HEK293 (cell line): ENCODE measurements at regions not wholly inside any gene's neighbourhood (a gene's known extent, or its start where the extent isn't known, plus 50 kb on each side); places are given as distances from the start of the nearest gene placed in this dataset.

Experiments used
- CTCF ChIA-PET: fragments of 350-600 bp; formaldehyde crosslinking; extraction: SDS; loops from one replicate; lab custom pipeline; 2021; ENCODE audit warnings: antibody characterized with exemption; lab: Yijun Ruan, JAX
- POLR2A ChIA-PET: fragments of 300-600 bp; formaldehyde crosslinking; extraction: SDS; loops from one replicate; lab custom pipeline; 2020; ENCODE audit warnings: antibody characterized with exemption, inconsistent platforms; lab: Yijun Ruan, JAX
- H3K27ac ChIP-seq: fragments of 200-500 bp; sonication (Bioruptor generic); 2 replicates; pipeline ENCODE4 v1.5.1; 2014; ENCODE audit warnings: low read depth, low read length, control low read depth, inconsistent platforms; ENCODE audit errors: extremely low read depth
- H3K36me3 ChIP-seq, 2 experiments: fragments of 200-500 bp in 1 of 2; sonication (Bioruptor generic) in 1 of 2; 1 replicate in 1 of 2; 2 replicates in 1 of 2; pipeline ENCODE4 v1.5.1; 2014 to 2017; ENCODE audit warnings: inconsistent platforms in 2 of 2, low read length in 2 of 2; ENCODE audit not compliant: control insufficient read depth in 2 of 2, insufficient read depth in 1 of 2
- H3K4me1 ChIP-seq: fragments of 200-500 bp; sonication (Bioruptor generic); 2 replicates; pipeline ENCODE4 v1.5.1; 2014; ENCODE audit warnings: mild to moderate bottlenecking, low read length, inconsistent platforms; ENCODE audit not compliant: control insufficient read depth, insufficient read depth
- H3K4me3 ChIP-seq: 2 replicates; pipeline ENCODE4 v1.5.1; 2011; ENCODE audit warnings: low read depth, mild to moderate bottlenecking, control low read depth, low read length, moderate library complexity
- H3K9me3 ChIP-seq: fragments of 200-500 bp; sonication (Bioruptor generic); 2 replicates; pipeline ENCODE4 v1.5.1; 2014; ENCODE audit warnings: low read depth, low read length, inconsistent platforms; ENCODE audit not compliant: control insufficient read depth, insufficient read depth
- KLF16 ChIP-seq: fragments of 450-650 bp; formaldehyde crosslinking; IDR thresholded peaks from 2 replicates; pipeline ENCODE4 v1.5.1; 2017; ENCODE audit warnings: missing biosample characterization, missing genetic modification characterization
- YY2 ChIP-seq: fragments of 450-650 bp; formaldehyde crosslinking; IDR thresholded peaks from 2 replicates; pipeline ENCODE4 v1.5.1; 2016; ENCODE audit warnings: missing biosample characterization, missing genetic modification characterization
- ZBTB7A ChIP-seq: fragments of 450-650 bp; formaldehyde crosslinking; IDR thresholded peaks from 2 replicates; pipeline ENCODE4 v1.5.1; 2016; ENCODE audit warnings: low read depth, missing biosample characterization, missing genetic modification characterization
- ZFP3 ChIP-seq: fragments of 450-650 bp; formaldehyde crosslinking; IDR thresholded peaks from 2 replicates; pipeline ENCODE4 v1.5.1; 2016; ENCODE audit warnings: low read depth, missing biosample characterization, missing genetic modification characterization
- ZNF112 ChIP-seq: fragments of 450-650 bp; formaldehyde crosslinking; IDR thresholded peaks from 2 replicates; pipeline ENCODE4 v1.5.0; 2017; ENCODE audit warnings: missing biosample characterization, missing genetic modification characterization
- ZNF544 ChIP-seq: fragments of 450-650 bp; formaldehyde crosslinking; IDR thresholded peaks from 2 replicates; pipeline ENCODE4 v1.5.0; 2017; ENCODE audit warnings: missing biosample characterization, missing genetic modification characterization
- ZNF610 ChIP-seq: fragments of 450-650 bp; formaldehyde crosslinking; IDR thresholded peaks from 2 replicates; pipeline ENCODE4 v1.5.1; 2016; ENCODE audit warnings: missing biosample characterization, missing genetic modification characterization, borderline replicate concordance
- ZNF623 ChIP-seq: fragments of 450-650 bp; formaldehyde crosslinking; IDR thresholded peaks from 2 replicates; pipeline ENCODE4 v1.5.1; 2016; ENCODE audit warnings: missing biosample characterization, missing genetic modification characterization
- ZNF707 ChIP-seq: fragments of 450-650 bp; formaldehyde crosslinking; IDR thresholded peaks from 2 replicates; pipeline ENCODE4 v1.5.1; 2016; ENCODE audit warnings: missing biosample characterization, missing genetic modification characterization
- ZSCAN23 ChIP-seq: fragments of 450-650 bp; formaldehyde crosslinking; IDR thresholded peaks from 2 replicates; pipeline ENCODE4 v1.5.1; 2016; ENCODE audit warnings: missing biosample characterization, missing genetic modification characterization
- TF ChIP-seq, protein P1 (sequence below): fragments of 450-650 bp; formaldehyde crosslinking; conservative IDR thresholded peaks from 2 replicates; pipeline ENCODE4 v1.5.1; 2016; ENCODE audit warnings: low read depth, missing biosample characterization, missing genetic modification characterization
- TF ChIP-seq, protein P2 (sequence below): fragments of 450-650 bp; formaldehyde crosslinking; IDR thresholded peaks from 2 replicates; pipeline ENCODE4 v1.5.1; 2017; ENCODE audit warnings: missing biosample characterization, mild to moderate bottlenecking, missing genetic modification characterization, moderate library complexity
- TF ChIP-seq, protein P3 (sequence below): fragments of 450-650 bp; formaldehyde crosslinking; IDR thresholded peaks from 2 replicates; pipeline ENCODE4 v1.5.1; 2016; ENCODE audit warnings: missing biosample characterization, missing genetic modification characterization

DNA sequence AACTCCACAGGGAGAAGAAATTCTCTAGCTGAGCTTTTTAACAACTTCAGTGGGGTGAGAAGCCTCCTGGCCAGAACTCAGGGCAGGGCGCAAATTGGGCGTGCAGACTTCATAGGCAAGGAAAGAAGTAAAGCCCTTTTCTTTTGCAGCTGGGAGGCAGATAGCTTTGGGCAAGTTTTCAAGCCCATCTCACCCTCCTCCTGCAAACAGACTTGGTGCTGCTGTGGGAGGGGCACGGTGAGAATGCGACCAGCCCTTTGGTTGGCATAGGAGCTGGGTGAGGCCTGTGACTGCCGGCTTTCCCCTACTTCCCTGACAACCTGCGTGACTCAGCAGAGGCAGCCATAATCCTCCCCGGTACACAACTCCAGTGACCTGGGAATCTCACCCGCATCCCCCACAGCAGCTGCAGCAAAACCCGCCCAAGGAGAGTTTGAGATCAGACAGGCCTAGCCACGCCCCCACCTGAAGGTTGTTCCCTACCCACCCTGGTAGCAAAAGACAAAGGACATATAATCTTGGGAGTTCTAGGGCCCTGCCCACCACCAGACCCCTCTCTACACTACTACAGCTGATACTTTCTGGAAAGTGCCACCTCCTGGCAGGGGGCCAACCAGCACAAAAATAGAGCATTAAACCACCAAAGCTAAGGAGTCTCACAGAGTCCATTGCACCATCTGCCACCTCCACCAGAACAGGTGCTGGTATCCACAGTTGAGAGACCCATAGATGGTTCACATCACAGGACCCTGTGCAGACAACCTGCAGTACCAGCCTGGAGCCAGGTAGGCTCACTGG lies 195.5 kb upstream of the CCL2 start (continued):
- TF ChIP-seq, protein P1, sequence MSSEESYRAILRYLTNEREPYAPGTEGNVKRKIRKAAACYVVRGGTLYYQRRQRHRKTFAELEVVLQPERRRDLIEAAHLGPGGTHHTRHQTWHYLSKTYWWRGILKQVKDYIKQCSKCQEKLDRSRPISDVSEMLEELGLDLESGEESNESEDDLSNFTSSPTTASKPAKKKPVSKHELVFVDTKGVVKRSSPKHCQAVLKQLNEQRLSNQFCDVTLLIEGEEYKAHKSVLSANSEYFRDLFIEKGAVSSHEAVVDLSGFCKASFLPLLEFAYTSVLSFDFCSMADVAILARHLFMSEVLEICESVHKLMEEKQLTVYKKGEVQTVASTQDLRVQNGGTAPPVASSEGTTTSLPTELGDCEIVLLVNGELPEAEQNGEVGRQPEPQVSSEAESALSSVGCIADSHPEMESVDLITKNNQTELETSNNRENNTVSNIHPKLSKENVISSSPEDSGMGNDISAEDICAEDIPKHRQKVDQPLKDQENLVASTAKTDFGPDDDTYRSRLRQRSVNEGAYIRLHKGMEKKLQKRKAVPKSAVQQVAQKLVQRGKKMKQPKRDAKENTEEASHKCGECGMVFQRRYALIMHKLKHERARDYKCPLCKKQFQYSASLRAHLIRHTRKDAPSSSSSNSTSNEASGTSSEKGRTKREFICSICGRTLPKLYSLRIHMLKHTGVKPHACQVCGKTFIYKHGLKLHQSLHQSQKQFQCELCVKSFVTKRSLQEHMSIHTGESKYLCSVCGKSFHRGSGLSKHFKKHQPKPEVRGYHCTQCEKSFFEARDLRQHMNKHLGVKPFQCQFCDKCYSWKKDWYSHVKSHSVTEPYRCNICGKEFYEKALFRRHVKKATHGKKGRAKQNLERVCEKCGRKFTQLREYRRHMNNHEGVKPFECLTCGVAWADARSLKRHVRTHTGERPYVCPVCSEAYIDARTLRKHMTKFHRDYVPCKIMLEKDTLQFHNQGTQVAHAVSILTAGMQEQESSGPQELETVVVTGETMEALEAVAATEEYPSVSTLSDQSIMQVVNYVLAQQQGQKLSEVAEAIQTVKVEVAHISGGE, result no peak
- TF ChIP-seq KLF16 (tag by site-specific recombination), result no peak
- no peak for TF ChIP-seq ZNF707 (tag by site-specific recombination)
- TF ChIP-seq ZNF112 (tag by site-specific recombination), result no peak

DNA sequence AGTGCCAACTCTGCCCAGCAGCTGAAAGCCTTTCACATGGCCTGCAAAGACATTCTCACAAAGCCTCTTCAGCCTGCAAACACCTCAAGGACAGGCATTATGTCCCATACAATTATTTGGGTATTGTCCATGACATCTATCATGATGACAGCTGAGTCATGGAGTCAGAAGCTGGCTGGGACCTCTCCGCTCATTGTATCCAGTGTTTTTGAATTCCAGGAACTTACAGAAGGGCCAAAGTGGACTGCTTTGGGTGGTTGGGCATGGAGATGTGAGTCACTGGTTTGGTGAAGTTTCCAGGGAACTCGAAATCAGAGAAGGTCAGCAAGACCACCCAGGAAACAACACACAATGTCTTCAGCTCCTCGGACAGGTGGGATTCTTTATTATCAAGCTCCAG lies 188.6 kb upstream of the CCL2 start:
- Histone ChIP-seq H3K27ac (no peak overlapping the region), H3K4me1 (no peaks in the 10 kb centered on the region), H3K36me3 (no peaks in the 10 kb centered on the region), H3K9me3 (no peaks in the 10 kb centered on the region), H3K4me3 (no peak overlapping the region)
- TF ChIP-seq ZFP3 (tag by site-specific recombination), result no peak
- ChIA-PET CTCF (interaction anchor here (0.6 kb wide), 1 partner anchor 92 kb away, joined by 3 read pairs; no protein-coding TSS in a partner anchor), POLR2A (no interaction called here)

DNA sequence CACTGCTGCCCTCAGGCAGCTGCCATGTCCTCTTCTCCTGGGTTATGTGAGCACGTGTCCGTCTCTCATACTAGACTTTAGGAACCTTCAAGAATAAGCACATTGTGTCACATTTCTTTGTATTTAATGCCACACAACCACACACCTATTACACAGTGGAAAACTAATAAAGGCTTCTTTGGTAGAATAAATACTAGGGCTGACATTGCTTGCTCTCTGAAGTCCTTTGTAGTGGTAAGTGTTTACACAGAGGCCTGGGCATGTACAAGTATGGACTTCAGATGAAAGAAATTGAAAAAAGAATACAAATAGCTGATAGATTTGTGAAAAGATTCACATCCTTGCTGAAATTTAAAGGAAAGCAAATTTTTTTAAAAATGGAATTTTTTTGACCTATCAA lies 188.1 kb upstream of the CCL2 start:
- Histone ChIP-seq H3K27ac (no peak overlapping the region), H3K4me3 (no peak overlapping the region), H3K9me3 (no peaks in the 10 kb centered on the region), H3K4me1 (no peaks in the 10 kb centered on the region), H3K36me3 (no peaks in the 10 kb centered on the region)
- POLR2A ChIA-PET, result no interaction called here
- TF ChIP-seq ZNF623 (tag by site-specific recombination), result no peak
- TF ChIP-seq ZSCAN23 (tag by site-specific recombination), result no peak
- TF ChIP-seq, protein P2, sequence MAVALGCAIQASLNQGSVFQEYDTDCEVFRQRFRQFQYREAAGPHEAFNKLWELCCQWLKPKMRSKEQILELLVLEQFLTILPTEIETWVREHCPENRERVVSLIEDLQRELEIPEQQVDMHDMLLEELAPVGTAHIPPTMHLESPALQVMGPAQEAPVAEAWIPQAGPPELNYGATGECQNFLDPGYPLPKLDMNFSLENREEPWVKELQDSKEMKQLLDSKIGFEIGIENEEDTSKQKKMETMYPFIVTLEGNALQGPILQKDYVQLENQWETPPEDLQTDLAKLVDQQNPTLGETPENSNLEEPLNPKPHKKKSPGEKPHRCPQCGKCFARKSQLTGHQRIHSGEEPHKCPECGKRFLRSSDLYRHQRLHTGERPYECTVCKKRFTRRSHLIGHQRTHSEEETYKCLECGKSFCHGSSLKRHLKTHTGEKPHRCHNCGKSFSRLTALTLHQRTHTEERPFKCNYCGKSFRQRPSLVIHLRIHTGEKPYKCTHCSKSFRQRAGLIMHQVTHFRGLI (tag by site-specific recombination), result no peak
- no peak for TF ChIP-seq ZNF610 (tag by site-specific recombination)
- TF ChIP-seq, protein P3, sequence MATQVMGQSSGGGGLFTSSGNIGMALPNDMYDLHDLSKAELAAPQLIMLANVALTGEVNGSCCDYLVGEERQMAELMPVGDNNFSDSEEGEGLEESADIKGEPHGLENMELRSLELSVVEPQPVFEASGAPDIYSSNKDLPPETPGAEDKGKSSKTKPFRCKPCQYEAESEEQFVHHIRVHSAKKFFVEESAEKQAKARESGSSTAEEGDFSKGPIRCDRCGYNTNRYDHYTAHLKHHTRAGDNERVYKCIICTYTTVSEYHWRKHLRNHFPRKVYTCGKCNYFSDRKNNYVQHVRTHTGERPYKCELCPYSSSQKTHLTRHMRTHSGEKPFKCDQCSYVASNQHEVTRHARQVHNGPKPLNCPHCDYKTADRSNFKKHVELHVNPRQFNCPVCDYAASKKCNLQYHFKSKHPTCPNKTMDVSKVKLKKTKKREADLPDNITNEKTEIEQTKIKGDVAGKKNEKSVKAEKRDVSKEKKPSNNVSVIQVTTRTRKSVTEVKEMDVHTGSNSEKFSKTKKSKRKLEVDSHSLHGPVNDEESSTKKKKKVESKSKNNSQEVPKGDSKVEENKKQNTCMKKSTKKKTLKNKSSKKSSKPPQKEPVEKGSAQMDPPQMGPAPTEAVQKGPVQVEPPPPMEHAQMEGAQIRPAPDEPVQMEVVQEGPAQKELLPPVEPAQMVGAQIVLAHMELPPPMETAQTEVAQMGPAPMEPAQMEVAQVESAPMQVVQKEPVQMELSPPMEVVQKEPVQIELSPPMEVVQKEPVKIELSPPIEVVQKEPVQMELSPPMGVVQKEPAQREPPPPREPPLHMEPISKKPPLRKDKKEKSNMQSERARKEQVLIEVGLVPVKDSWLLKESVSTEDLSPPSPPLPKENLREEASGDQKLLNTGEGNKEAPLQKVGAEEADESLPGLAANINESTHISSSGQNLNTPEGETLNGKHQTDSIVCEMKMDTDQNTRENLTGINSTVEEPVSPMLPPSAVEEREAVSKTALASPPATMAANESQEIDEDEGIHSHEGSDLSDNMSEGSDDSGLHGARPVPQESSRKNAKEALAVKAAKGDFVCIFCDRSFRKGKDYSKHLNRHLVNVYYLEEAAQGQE (tag by site-specific recombination), result no peak
- no peak for TF ChIP-seq YY2 (tag by site-specific recombination)
- no peak for TF ChIP-seq ZNF544 (tag by site-specific recombination)
- TF ChIP-seq ZBTB7A, result no peak
- CTCF ChIA-PET, result no interaction called here
